ENCODE measurements at regions not wholly inside any gene's neighbourhood (a gene's known extent, or its start where the extent isn't known, plus 50 kb on each side); places are given as distances from the start of the nearest gene placed in this dataset.

DNA sequence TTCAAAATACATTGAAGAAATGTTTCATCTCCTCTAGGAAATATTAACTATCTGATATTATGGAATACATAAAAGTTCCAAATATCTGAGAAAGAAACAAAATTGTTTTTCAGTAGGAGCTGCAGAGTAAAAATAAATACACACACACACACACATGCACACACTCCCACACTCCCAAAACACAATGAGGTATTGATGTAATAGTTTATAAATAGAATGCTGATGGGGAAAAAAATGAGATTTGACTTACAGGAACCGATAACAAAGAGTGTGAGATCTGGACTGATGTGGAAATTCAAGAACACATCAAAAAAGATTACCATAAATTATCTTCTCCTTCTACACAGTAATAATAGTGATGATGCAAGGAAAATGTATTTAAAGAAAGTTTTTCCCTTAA, 438.0 kb upstream of the CELF2 start:
- TF ChIP-seq TAF1 (IDR thresholded peaks at IDR 0.05; ENCODE audit: borderline replicate concordance, low read depth, low read length) (no peak), POLR2A (IDR thresholded peaks at IDR 0.05; ENCODE audit: low read depth, low read length) (no peak)
